Activated T-helper 17 cell treated with anti-CD3 and anti-CD28 coated beads, Interleukin-2, amount 50 U/mL, for 72 hours (primary cell): ENCODE measurements at regions not wholly inside any gene's neighbourhood (a gene's known extent, or its start where the extent isn't known, plus 50 kb on each side); places are given as distances from the start of the nearest gene placed in this dataset.

ENCODE experiments used
- ATAC-seq: fragments of 150-1000 bp; cut with Tn5 transposase; replicated peaks from 2 replicates; pipeline ENCODE4 v1.10.0; 2021; ENCODE audit warnings: mild to moderate bottlenecking, moderate library complexity
- H3K27ac Mint-ChIP-seq: one replicate; pipeline ENCODE4 v1.8.0; 2022; ENCODE audit warnings: mixed read lengths
- H3K27me3 Mint-ChIP-seq: one replicate; pipeline ENCODE4 v1.8.0; 2022; ENCODE audit warnings: mixed read lengths
- H3K36me3 Mint-ChIP-seq: one replicate; pipeline ENCODE4 v1.8.0; 2022; ENCODE audit warnings: low read depth, mild to moderate bottlenecking, mixed read lengths
- H3K4me1 Mint-ChIP-seq: one replicate; pipeline ENCODE4 v1.8.0; 2022; ENCODE audit warnings: mixed read lengths
- H3K4me3 Mint-ChIP-seq: one replicate; pipeline ENCODE4 v1.8.0; 2022; ENCODE audit warnings: mild to moderate bottlenecking, mixed read lengths
- H3K9me3 Mint-ChIP-seq: one replicate; pipeline ENCODE4 v1.8.0; 2022; ENCODE audit warnings: mixed read lengths

DNA sequence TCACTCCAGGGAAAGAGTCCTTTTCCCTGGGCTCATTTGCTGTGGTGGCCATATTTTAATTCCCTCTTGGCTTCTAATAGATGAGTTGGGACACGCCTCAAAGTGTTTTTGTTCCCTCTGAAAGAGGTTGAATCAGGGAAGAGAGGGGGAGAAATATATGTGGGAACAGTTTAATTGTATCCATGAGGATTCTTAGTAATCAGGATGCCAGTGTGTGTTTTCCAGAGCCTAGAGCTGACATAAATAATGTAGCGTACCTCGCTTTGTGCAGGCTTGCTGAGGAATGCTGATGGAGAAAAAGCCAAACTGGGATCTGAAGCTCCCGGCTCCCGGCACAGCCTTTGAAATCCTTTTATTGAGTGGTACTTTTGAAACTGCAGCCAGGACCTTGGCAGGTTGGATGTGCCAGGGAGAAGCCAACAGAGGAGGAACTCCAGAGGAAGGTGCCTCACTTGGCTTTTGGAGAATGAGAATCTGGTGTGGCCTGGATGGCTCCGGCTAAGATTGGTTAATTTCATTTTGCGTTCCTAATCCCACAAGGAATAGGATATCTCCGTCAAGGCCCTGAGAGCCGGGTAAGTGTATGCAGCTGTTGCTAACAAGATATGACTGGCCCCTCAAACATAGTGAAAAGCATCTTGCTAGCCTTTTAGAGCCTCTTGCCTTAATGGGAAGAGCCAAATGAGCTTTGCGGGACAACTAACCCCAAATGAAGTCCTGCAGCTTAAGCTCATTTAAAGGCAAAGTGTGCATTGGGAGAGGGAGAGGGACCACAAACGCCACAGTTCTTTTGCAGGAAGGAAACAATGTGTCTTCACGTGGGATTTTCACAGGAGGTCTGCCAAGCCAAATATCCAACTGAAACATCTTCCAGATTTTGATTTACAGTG is 471.1 kb upstream of the WWC1 start:
- ATAC-seq = no peak
- Mint-ChIP-seq H3K9me3 (no peaks in the 10 kb centered on the region), H3K27me3 (peaks cover 6% of the 10 kb centered on the region), H3K27ac (no peak overlapping the region), H3K4me1 (no peaks in the 10 kb centered on the region), H3K4me3 (no peak overlapping the region), H3K36me3 (no peaks in the 10 kb centered on the region)

DNA sequence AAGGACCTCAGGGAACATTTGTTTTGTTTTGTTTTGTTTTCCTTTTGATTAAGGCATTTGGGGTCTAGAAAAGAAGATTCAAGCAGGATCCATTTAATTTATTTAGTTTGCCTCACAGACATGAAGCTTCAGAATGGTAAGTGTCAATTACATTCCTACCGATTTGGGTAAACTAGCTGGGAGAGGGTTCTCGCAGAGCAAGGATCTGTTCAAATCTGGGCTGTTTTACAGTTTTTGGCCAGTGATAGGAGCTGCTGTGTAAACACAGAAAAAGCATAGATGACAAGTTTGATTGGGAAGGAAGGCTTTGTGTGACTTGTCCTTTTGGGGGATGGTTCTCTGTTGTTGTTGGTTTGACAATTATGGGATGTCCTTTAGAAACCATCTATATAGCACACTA is 470.3 kb upstream of the WWC1 start:
- no peak overlapping the region for H3K4me3 Mint-ChIP-seq
- no peaks in the 10 kb centered on the region for H3K36me3 Mint-ChIP-seq
- no peak overlapping the region for H3K27ac Mint-ChIP-seq
- no peaks in the 10 kb centered on the region for H3K4me1 Mint-ChIP-seq
- no peaks in the 10 kb centered on the region for H3K9me3 Mint-ChIP-seq
- peaks cover 7% of the 10 kb centered on the region for H3K27me3 Mint-ChIP-seq
- ATAC-seq = no peak

DNA sequence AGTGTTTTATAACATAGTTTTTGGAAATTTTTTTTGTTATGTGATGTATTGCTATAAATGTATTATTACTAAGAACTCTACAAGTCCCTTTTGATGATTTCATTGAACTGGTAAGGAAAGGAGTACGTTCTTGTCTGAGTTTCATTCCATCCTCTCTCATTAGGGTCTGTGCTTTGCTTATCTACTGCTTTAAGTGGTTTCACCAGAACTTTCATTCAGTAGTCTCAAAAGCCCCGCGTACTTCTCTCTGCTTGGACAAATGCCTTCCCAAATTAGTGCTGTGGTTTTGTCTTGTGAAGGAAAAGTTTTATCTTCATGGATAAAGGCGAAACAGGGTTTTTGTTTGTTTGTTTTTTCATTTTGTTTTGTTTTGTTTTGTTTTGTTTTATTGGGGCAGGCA is 469.8 kb upstream of the WWC1 start:
- Mint-ChIP-seq H3K9me3 (no peaks in the 10 kb centered on the region), H3K27ac (no peak overlapping the region), H3K27me3 (peaks cover 10% of the 10 kb centered on the region), H3K36me3 (no peaks in the 10 kb centered on the region), H3K4me1 (no peaks in the 10 kb centered on the region), H3K4me3 (no peak overlapping the region)
- no peak for ATAC-seq

DNA sequence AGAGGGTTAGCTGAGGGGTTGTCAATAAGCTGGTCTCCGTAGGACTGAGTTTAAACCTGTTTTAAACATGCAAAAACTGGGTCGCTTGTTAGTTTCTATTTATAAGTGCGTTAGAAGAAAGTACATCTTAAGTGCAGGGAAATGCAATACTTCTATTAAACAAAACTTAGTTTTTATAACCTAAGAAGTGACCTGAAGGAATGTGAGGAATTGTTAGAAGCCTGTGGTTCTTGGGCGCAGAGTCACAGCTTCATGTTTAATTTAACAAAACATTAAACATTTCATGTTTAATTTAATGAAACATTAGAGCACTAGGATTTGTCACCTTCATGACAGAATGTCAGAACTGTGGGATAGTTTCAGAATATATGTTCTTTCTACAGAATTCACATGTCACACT is 469.2 kb upstream of the WWC1 start:
- Mint-ChIP-seq H3K27ac (no peak overlapping the region), H3K4me1 (no peaks in the 10 kb centered on the region), H3K36me3 (no peaks in the 10 kb centered on the region), H3K9me3 (no peaks in the 10 kb centered on the region), H3K27me3 (peaks cover 10% of the 10 kb centered on the region), H3K4me3 (no peak overlapping the region)
- ATAC-seq = no peak

DNA sequence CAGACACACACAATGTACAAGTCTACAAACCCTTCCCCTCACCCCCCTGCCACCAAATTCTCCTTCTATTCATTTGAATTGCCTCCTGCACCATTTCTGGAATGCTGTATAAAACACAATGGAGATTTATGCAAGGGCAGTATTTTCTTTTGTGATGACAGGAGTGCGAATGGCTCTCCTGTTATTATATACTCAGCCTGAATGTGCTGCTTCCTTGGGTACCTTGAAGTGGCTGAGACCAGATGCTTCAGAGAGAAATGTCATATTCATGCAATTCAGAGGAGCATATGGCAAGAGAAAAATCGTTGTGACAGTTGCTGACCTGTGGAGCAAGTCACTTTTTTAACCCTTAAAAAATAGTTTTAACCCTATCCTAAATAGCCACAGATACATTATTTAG is 468.0 kb upstream of the WWC1 start:
- ATAC-seq = no peak
- H3K27me3 Mint-ChIP-seq = peaks cover 10% of the 10 kb centered on the region
- H3K36me3 Mint-ChIP-seq = no peaks in the 10 kb centered on the region
- no peaks in the 10 kb centered on the region for H3K9me3 Mint-ChIP-seq
- no peak overlapping the region for H3K4me3 Mint-ChIP-seq
- no peak overlapping the region for H3K27ac Mint-ChIP-seq
- no peaks in the 10 kb centered on the region for H3K4me1 Mint-ChIP-seq

DNA sequence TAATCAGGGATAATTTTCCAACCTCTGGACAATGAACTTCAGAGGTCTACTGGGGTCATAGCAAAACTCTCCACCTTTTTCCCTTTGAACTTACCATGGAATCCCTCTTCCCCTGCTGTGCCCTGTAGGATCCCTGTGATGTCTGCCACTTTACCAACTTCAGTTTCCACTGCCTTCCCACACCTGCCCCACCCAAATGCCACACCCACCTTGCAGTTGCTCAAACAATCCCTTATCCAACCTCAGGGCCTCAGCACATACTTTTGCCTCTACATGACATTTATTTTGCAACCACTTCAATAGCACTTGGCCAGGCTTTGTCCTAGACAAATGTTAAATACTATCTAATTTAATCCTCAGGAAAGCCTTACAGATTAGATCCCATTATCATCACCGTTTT is 463.7 kb upstream of the WWC1 start:
- no peak overlapping the region for H3K27ac Mint-ChIP-seq
- H3K36me3 Mint-ChIP-seq = no peaks in the 10 kb centered on the region
- H3K9me3 Mint-ChIP-seq = no peaks in the 10 kb centered on the region
- H3K27me3 Mint-ChIP-seq = peaks cover 10% of the 10 kb centered on the region
- ATAC-seq = no peak
- no peaks in the 10 kb centered on the region for H3K4me1 Mint-ChIP-seq
- H3K4me3 Mint-ChIP-seq = no peak overlapping the region

DNA sequence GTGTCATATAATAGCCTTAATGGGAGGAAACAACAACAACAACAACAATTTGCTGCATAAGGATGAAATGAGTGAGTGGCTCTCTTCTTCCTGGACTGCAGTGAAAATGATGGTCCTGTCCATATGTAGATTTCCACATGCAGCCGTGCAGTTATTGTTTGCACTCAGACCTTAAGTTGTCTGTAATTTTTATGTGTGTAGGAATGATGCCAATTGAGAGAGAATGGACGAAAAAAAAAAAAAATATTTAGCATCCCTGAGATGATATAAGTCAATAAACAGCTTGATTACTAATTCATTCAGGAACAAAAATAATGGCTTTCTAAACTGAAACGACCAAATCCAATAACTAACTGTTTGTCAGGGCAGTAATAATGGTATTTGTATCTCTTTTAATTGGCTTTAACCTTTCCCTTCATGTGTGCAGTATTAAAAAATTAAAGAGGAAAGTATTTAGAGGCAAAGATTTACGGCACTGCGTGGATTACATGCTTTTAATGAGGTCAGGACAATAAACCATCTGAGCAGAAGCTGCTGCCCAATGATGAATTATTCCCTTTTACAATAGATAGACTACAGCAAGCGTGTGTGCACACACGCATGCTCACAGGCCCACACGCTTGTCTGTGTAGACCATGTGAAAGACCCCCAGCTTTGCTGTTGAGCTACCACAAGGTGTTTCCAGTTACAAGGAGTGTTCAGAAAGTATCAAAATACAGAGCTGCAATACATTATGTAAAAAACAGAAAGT is 459.5 kb upstream of the WWC1 start:
- Mint-ChIP-seq H3K4me3 (no peak overlapping the region), H3K27me3 (no peaks in the 10 kb centered on the region), H3K36me3 (no peaks in the 10 kb centered on the region), H3K27ac (no peak overlapping the region), H3K9me3 (no peaks in the 10 kb centered on the region), H3K4me1 (no peaks in the 10 kb centered on the region)
- ATAC-seq = no peak

DNA sequence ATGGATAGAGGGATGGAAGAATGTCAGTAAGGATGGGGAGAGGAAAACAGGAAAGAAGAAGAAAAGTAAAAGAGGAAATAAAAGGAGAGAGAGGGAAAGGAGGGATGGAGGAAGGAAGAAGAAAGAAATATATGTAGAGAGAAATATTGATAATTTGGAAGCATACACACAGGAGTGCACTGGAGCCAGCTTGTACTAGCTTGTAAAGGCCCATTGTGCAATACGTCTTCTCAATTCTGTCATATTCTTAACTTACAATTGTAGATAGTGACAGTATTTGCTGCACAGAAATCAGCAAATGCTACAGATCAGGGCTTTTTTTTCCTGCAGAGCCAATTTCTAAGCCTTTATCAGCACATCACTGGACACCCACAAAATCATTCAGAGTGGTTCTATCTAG is 458.8 kb upstream of the WWC1 start:
- no peaks in the 10 kb centered on the region for H3K9me3 Mint-ChIP-seq

DNA sequence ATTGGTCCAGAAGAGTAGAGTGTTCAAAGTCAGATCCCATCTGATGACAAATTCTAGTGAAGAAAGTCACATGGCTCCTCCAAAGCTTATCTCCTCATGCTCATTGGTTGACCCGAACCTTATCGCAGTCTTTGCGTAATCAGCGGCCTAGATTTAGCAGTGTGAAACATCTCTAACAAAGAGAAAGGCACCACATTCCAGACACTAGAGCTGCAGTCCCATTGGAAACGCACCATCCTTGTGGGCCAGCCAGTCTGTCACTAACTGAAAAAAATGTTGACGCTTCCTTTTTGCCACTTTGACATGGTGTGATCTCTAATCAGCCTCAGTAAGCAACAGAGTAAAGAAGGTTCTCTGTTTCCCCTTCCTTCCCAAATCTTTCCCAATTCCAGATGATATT is 458.0 kb upstream of the WWC1 start:
- Mint-ChIP-seq H3K27me3 (no peaks in the 10 kb centered on the region), H3K36me3 (no peaks in the 10 kb centered on the region), H3K4me1 (no peaks in the 10 kb centered on the region), H3K27ac (no peak overlapping the region), H3K4me3 (no peak overlapping the region), H3K9me3 (no peaks in the 10 kb centered on the region)
- no peak for ATAC-seq

More for the DNA sequence above, 458.8 kb upstream of the WWC1 start:
- Mint-ChIP-seq H3K27me3 (no peaks in the 10 kb centered on the region), H3K4me3 (no peak overlapping the region), H3K36me3 (no peaks in the 10 kb centered on the region), H3K4me1 (no peaks in the 10 kb centered on the region), H3K27ac (no peak overlapping the region)
- no peak for ATAC-seq

DNA sequence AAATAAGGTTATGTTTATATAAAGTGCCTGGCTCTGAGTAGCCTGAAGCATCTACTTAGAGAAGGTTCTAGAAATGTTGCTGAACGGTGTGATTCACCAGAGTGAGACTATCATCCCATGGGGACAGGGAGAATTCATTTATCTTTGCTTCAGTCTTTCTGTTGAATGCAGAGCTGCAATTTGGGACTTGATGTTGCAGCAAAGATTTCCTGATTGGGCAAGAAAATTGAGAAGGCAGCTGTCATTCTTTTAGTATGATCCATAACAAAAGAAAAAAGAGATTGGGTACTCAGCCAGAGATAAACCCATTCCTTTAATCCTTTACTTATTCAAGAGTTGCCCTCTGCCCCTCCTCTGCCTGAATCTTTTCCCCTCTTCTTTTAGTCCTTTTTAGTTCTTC is 456.3 kb upstream of the WWC1 start:
- H3K27me3 Mint-ChIP-seq = no peaks in the 10 kb centered on the region
- ATAC-seq = no peak
- H3K27ac Mint-ChIP-seq = no peak overlapping the region
- no peaks in the 10 kb centered on the region for H3K4me1 Mint-ChIP-seq
- no peaks in the 10 kb centered on the region for H3K36me3 Mint-ChIP-seq
- no peak overlapping the region for H3K4me3 Mint-ChIP-seq
- H3K9me3 Mint-ChIP-seq = no peaks in the 10 kb centered on the region

DNA sequence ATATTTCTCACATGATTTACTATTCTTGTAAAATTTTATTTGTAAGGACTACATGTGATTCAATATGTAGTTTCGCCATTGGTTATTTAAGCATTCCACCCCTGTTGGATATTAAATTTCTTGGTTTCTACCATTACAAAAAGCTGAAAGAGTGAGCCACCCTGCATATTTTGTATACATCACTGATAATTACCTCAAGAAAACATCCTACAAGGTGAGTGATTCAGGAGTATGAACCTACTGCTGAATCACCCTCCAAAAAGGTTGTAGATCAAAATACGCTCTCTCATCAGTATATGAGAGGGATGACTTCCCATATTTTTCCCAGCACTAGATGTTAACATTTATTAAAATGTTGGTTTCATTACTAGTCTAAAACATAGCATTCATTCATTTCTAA is 454.3 kb upstream of the WWC1 start:
- no peak overlapping the region for H3K4me3 Mint-ChIP-seq
- no peak overlapping the region for H3K27ac Mint-ChIP-seq
- peaks cover 3% of the 10 kb centered on the region for H3K9me3 Mint-ChIP-seq
- H3K27me3 Mint-ChIP-seq = peaks cover 3% of the 10 kb centered on the region
- H3K36me3 Mint-ChIP-seq = no peaks in the 10 kb centered on the region
- no peak for ATAC-seq
- no peaks in the 10 kb centered on the region for H3K4me1 Mint-ChIP-seq

DNA sequence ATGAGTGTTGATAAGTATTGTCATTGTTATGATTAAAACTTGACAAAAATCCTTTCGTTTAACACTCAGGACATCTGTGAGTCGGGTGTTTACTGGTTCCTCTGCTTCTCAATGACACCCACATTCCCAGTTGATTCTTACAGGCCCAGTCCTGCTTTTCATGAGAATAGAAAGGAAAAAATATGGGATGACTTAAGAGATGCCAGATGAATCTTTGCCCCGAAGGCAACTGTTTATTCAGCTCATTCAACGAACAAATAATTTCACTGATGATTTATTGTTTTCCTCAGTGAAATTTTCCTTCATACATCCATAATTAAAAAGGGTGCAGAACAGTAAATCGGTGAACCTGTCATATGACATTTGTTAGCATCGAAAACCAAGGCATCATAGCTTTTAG is 452.4 kb upstream of the WWC1 start:
- Mint-ChIP-seq H3K9me3 (peaks cover 3% of the 10 kb centered on the region), H3K4me1 (no peaks in the 10 kb centered on the region), H3K27ac (no peak overlapping the region), H3K4me3 (no peak overlapping the region), H3K27me3 (peaks cover 3% of the 10 kb centered on the region), H3K36me3 (no peaks in the 10 kb centered on the region)
- ATAC-seq = no peak

DNA sequence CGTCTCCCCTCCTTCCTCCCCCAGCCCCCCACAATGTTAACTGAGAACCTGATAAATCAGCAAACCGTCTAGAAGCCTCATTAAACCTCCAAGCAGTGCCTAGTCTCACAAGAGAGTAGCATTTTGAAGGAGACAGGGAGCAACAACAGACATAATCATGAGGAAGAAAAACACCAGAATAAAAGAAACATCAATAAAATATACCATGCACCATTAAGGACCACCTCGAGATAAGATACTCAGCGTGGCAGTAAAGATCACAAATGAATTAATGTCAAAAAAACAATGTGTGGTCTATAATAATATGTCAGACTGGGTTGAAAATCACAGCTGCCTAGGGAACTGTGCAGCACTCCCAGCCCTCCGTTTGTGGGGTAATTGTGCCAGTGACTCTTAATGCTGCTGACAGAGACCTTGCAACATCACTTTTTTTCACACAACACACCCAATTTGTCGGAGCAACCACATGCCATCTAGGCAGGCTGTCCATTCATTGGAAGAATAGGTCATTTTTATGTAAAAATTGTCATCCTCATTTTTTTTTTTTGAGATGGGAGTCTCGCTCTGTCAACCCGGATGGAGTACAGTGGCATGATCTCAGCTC is 450.8 kb upstream of the WWC1 start:
- Mint-ChIP-seq H3K9me3 (peaks cover 3% of the 10 kb centered on the region), H3K4me1 (no peaks in the 10 kb centered on the region), H3K27me3 (peaks cover 3% of the 10 kb centered on the region), H3K27ac (no peak overlapping the region), H3K4me3 (no peak overlapping the region), H3K36me3 (no peaks in the 10 kb centered on the region)
- no peak for ATAC-seq

DNA sequence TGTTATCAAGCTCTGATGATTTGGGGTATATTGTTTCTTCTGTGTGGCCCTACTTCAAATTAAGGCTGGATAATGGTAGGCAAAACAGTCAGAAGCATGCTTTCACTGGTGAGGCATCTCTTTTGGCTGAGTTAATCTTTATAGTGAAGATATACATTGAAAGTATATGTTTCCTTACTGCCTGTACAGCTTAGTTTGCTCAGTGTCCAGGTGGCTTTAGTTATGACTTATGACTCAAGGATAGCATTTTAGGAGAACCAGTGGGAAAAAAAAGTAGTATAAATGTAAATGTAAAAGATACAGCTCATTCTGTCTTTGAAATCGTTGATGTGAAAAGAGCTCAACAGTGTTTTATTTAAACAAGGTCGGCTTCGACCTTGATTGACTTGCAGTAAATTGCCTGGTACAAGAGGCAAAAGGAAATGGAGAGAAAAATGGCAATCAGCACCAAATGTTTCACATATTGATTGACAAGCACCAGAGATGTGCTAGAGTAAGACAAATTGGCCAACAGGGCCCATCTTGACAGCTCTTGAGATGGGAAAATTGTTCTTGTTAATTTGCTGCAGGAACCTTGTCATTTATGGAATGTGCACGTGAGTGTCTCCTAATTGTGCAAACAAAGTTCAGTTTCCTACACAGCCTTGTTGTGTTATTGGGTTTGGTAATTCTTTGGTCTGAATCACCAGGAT is 447.4 kb upstream of the WWC1 start:
- Mint-ChIP-seq H3K9me3 (peaks cover 3% of the 10 kb centered on the region), H3K27me3 (peaks cover 3% of the 10 kb centered on the region), H3K27ac (no peak overlapping the region), H3K4me1 (no peaks in the 10 kb centered on the region), H3K36me3 (no peaks in the 10 kb centered on the region), H3K4me3 (no peak overlapping the region)
- no peak for ATAC-seq
